PC-3 (cell line): ENCODE measurements at regions not wholly inside any gene's neighbourhood (a gene's known extent, or its start where the extent isn't known, plus 50 kb on each side); places are given as distances from the start of the nearest gene placed in this dataset.

Source experiments
- EZH2 ChIP-seq: fragments of 300-600 bp; sonication (generic); IDR thresholded peaks from one replicate; pipeline ENCODE4 v1.6.1; 2017; ENCODE audit warnings: antibody characterized with exemption, mild to moderate bottlenecking, low read length; ENCODE audit not compliant: unreplicated experiment
- EZH2phosphoT487 ChIP-seq: fragments of 300-600 bp; sonication (generic); IDR thresholded peaks from 2 replicates; pipeline ENCODE4 v1.6.1; 2018; ENCODE audit warnings: mild to moderate bottlenecking, antibody characterized with exemption, low read length, borderline replicate concordance
- TF ChIP-seq, protein P1 (sequence below): fragments of 300-600 bp; sonication (generic); conservative IDR thresholded peaks from 2 replicates; pipeline ENCODE4 v1.5.1; 2017; ENCODE audit warnings: antibody characterized with exemption, low read depth, mild to moderate bottlenecking, low read length

DNA sequence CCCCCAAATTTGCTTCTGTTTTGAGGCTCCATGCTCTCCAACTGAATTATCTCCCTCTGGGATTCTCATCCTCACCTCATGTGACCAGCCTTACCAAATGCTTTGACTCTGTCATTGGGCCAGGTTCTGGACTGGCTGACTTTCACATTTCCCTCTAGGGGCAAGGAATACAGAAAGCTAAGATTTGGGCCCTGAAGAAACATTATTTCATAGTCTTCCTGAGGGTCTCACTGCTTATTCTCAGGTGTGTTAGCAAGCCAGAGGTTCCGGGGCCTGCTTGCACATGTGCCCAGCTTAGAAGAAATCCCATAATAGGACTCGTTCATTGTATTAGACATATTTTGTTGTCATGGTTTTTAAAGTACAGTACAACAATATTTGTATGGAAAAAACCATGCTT lies 62.6 kb upstream of the TEX13D start:
- TF ChIP-seq, protein P1, sequence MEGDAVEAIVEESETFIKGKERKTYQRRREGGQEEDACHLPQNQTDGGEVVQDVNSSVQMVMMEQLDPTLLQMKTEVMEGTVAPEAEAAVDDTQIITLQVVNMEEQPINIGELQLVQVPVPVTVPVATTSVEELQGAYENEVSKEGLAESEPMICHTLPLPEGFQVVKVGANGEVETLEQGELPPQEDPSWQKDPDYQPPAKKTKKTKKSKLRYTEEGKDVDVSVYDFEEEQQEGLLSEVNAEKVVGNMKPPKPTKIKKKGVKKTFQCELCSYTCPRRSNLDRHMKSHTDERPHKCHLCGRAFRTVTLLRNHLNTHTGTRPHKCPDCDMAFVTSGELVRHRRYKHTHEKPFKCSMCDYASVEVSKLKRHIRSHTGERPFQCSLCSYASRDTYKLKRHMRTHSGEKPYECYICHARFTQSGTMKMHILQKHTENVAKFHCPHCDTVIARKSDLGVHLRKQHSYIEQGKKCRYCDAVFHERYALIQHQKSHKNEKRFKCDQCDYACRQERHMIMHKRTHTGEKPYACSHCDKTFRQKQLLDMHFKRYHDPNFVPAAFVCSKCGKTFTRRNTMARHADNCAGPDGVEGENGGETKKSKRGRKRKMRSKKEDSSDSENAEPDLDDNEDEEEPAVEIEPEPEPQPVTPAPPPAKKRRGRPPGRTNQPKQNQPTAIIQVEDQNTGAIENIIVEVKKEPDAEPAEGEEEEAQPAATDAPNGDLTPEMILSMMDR = no peak
- no peak for TF ChIP-seq EZH2
- no peak for TF ChIP-seq EZH2phosphoT487
